ENCODE measurements at regions not wholly inside any gene's neighbourhood (a gene's known extent, or its start where the extent isn't known, plus 50 kb on each side); places are given as distances from the start of the nearest gene placed in this dataset.
"Not testable (repeated sequence)": the region's sequence is repeated elsewhere in the genome, so short reads cannot be mapped to it uniquely, and the experiment has no call there.

DNA sequence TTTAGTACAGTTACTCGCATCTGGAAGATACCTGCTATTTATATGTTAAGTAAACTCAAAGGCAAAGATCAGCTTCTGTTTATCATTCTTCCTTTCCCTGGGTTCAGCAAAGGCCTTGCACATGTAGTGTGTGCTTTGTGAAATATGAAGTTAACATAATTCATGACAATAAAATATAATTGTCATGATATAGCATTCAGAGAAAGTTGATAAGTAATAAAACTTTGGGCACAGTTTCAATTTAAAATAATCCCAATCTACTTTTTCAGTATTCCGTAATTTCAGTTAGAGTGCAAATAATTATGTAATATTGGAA lies 51.9 kb upstream of the ZNF217 start:
- no peak for DNase-seq (ENCODE audit: extremely low spot score)
- WGBS, result 94% methylated on average over 2 of the region's 2 CpGs
- TF ChIP-seq, protein P1, sequence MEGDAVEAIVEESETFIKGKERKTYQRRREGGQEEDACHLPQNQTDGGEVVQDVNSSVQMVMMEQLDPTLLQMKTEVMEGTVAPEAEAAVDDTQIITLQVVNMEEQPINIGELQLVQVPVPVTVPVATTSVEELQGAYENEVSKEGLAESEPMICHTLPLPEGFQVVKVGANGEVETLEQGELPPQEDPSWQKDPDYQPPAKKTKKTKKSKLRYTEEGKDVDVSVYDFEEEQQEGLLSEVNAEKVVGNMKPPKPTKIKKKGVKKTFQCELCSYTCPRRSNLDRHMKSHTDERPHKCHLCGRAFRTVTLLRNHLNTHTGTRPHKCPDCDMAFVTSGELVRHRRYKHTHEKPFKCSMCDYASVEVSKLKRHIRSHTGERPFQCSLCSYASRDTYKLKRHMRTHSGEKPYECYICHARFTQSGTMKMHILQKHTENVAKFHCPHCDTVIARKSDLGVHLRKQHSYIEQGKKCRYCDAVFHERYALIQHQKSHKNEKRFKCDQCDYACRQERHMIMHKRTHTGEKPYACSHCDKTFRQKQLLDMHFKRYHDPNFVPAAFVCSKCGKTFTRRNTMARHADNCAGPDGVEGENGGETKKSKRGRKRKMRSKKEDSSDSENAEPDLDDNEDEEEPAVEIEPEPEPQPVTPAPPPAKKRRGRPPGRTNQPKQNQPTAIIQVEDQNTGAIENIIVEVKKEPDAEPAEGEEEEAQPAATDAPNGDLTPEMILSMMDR (IDR thresholded peaks at IDR 0.05), result no peak
- TF ChIP-seq POLR2AphosphoS5 (IDR thresholded peaks at IDR 0.05), result no peak
- TF ChIP-seq EP300 (IDR thresholded peaks at IDR 0.05), result no peak
- no peak for TF ChIP-seq POLR2A (IDR thresholded peaks at IDR 0.05; ENCODE audit: low read depth)
- intact Hi-C loops (cut with DNase I), result no loop called here
- Histone ChIP-seq H3K27me3 (no peaks in the 10 kb centered on the region), H3K27ac (replicated peaks in 1 of 4) (no peak overlapping the region), H3K36me3 (no peaks in the 10 kb centered on the region), H3K4me3 (no peak overlapping the region), H3K4me1 (peaks cover 13 to 18% (median 15%) of the 10 kb centered on the region in 4 donors), H3K9me3 (no peaks in the 10 kb centered on the region)

DNA sequence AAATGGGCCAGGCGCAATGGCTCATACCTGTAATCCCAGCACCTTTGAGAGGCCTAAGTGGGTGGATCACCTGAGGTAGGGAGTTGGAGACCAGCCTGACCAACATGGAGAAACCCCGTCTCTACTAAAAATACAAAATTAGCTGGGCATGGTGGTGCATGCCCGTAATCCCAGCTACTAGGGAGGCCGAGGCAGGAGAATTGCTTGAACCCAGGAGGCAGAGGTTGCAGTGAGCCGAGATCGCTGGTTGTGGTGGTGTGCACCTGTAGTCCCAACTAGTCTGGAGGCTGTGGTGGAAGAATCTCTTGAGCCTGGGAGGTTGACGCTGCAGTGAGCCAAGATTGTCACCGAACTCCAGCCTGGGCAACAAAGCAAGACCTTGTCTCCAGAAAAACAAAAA lies 50.5 kb upstream of the ZNF217 start:
- H3K27ac ChIP-seq (replicated peaks in 1 of 4); DNase-seq (ENCODE audit: extremely low spot score); H3K36me3 ChIP-seq; H3K27me3 ChIP-seq; H3K9me3 ChIP-seq; intact Hi-C loops (cut with DNase I); H3K4me3 ChIP-seq: not testable (repeated sequence)
- peaks cover 13 to 18% (median 15%) of the 10 kb centered on the region in 4 donors for H3K4me1 ChIP-seq
- WGBS, result 98% methylated on average over 8 of the region's 8 CpGs

Small RNA genes lying in the stretch of these regions (small RNA-seq; reads per million reads assigned to genes)
- 0 reads per million in 3 donors for gene RNU7-14P
